Neural crest cell (in vitro differentiated cells): ENCODE measurements at regions not wholly inside any gene's neighbourhood (a gene's known extent, or its start where the extent isn't known, plus 50 kb on each side); places are given as distances from the start of the nearest gene placed in this dataset.

Experiments used
- DNase-seq: peaks from one replicate; pipeline ENCODE4 v3.0.0; 2021; ENCODE audit warnings: low read depth, mixed read lengths, low spot score
- H3K27ac Mint-ChIP-seq: one replicate; pipeline ENCODE4 v1.8.0; 2021; ENCODE audit warnings: mild to moderate bottlenecking, mixed read lengths; ENCODE audit not compliant: unreplicated experiment
- H3K27me3 Mint-ChIP-seq: 2 replicates; pipeline ENCODE4 v1.8.0; 2021; ENCODE audit warnings: low read depth, mild to moderate bottlenecking, mixed read lengths
- H3K36me3 Mint-ChIP-seq: 2 replicates; pipeline ENCODE4 v1.8.0; 2021; ENCODE audit warnings: low read depth, mild to moderate bottlenecking, mixed read lengths
- H3K4me1 Mint-ChIP-seq: 2 replicates; pipeline ENCODE4 v1.8.0; 2021; ENCODE audit warnings: mixed read lengths
- H3K4me3 Mint-ChIP-seq: one replicate; pipeline ENCODE4 v1.8.0; 2021; ENCODE audit warnings: mild to moderate bottlenecking, mixed read lengths
- H3K9me3 Mint-ChIP-seq: 2 replicates; pipeline ENCODE4 v1.8.0; 2021; ENCODE audit warnings: mixed read lengths
- CTCF ChIP-seq: fragments of 200-600 bp; sonication (generic); conservative IDR thresholded peaks from 2 replicates; pipeline ENCODE4 v1.5.0; 2021; ENCODE audit warnings: antibody characterized with exemption, mild to moderate bottlenecking

GRCh38 chr2:63775191-63775590 lies 66.5 kb upstream of the UGP2 start:
- Mint-ChIP-seq H3K4me1 (no peaks in the 10 kb centered on the region), H3K27me3 (no peaks in the 10 kb centered on the region), H3K36me3 (no peaks in the 10 kb centered on the region), H3K4me3 (no peak overlapping the region), H3K9me3 (peaks cover 6% of the 10 kb centered on the region), H3K27ac (no peak overlapping the region)
- no peak for TF ChIP-seq CTCF
- no peak for DNase-seq

- Mint-ChIP-seq H3K27ac (no peak overlapping the region), H3K4me1 (peaks cover 10% of the 10 kb centered on the region), H3K4me3 (no peak overlapping the region), H3K27me3 (no peaks in the 10 kb centered on the region), H3K9me3 (peaks cover 6% of the 10 kb centered on the region), H3K36me3 (no peaks in the 10 kb centered on the region)
- no peak for TF ChIP-seq CTCF
- no peak for DNase-seq
Measured at GRCh38 chr2:63776382-63776781, 65.3 kb upstream of the UGP2 start.

GRCh38 chr2:63777816-63778215 lies 63.9 kb upstream of the UGP2 start:
- H3K9me3 Mint-ChIP-seq, result peaks cover 3% of the 10 kb centered on the region
- no peak overlapping the region for H3K4me3 Mint-ChIP-seq
- DNase-seq, result no peak
- peaks cover 10% of the 10 kb centered on the region for H3K4me1 Mint-ChIP-seq
- H3K27me3 Mint-ChIP-seq, result no peaks in the 10 kb centered on the region
- no peaks in the 10 kb centered on the region for H3K36me3 Mint-ChIP-seq
- no peak overlapping the region for H3K27ac Mint-ChIP-seq
- no peak for TF ChIP-seq CTCF

GRCh38 chr2:63778391-63778790 lies 63.3 kb upstream of the UGP2 start:
- H3K4me1 Mint-ChIP-seq, result peaks cover 10% of the 10 kb centered on the region
- no peak overlapping the region for H3K4me3 Mint-ChIP-seq
- H3K27me3 Mint-ChIP-seq, result no peaks in the 10 kb centered on the region
- no peak for TF ChIP-seq CTCF
- no peak for DNase-seq
- H3K9me3 Mint-ChIP-seq, result peaks cover 3% of the 10 kb centered on the region
- H3K36me3 Mint-ChIP-seq, result no peaks in the 10 kb centered on the region
- peak overlapping the region; percentile 5 for H3K27ac Mint-ChIP-seq

GRCh38 chr2:63780518-63781155 lies 61.1 kb upstream of the UGP2 start:
- DNase-seq, result no peak
- Mint-ChIP-seq H3K27ac (no peak overlapping the region), H3K36me3 (no peaks in the 10 kb centered on the region), H3K4me1 (peaks cover 10% of the 10 kb centered on the region), H3K9me3 (peaks cover 3% of the 10 kb centered on the region), H3K4me3 (no peak overlapping the region), H3K27me3 (no peaks in the 10 kb centered on the region)
- no peak for TF ChIP-seq CTCF
